KOPT-K1 (cell line): ENCODE measurements at regions not wholly inside any gene's neighbourhood (a gene's known extent, or its start where the extent isn't known, plus 50 kb on each side); places are given as distances from the start of the nearest gene placed in this dataset.

Experiments
- H3K27ac ChIP-seq: fragments of 200-600 bp; sonication (generic); 2 replicates; pipeline ENCODE4 v1.5.1; 2016; ENCODE audit warnings: antibody characterized with exemption, mild to moderate bottlenecking, low read depth, low read length; ENCODE audit not compliant: poor library complexity, severe bottlenecking
- H3K36me3 ChIP-seq: fragments of 200-600 bp; sonication (generic); 2 replicates; pipeline ENCODE4 v1.5.1; 2017; ENCODE audit warnings: antibody characterized with exemption, mild to moderate bottlenecking, low read length, moderate library complexity; ENCODE audit not compliant: insufficient read depth
- H3K9me3 ChIP-seq: fragments of 200-600 bp; sonication (generic); 2 replicates; pipeline ENCODE4 v1.5.1; 2017; ENCODE audit warnings: antibody characterized with exemption, low read length, mild to moderate bottlenecking; ENCODE audit not compliant: insufficient read depth, poor library complexity, severe bottlenecking

DNA sequence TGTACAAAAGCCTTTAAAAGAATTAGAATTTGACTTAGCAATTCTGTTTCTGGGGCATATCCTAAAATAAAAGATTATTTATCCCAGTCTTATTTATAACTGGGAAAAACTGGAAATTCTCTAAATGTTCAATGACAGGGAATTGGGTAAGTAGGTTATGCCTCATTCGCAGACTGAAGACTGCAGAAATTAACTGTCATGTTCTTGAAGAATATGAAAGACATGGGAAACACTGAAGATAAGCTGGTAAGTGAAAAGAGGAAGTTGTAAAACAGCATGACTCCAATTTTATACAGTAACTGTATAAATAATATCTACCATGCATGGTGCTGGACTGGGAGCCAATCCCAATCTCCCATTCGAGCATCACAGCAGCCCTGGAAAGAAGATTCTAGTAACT, 50.6 kb upstream of the SLC2A1 start:
- H3K9me3 ChIP-seq = no peaks in the 10 kb centered on the region
- H3K27ac ChIP-seq = no peak overlapping the region
- no peaks in the 10 kb centered on the region for H3K36me3 ChIP-seq

DNA sequence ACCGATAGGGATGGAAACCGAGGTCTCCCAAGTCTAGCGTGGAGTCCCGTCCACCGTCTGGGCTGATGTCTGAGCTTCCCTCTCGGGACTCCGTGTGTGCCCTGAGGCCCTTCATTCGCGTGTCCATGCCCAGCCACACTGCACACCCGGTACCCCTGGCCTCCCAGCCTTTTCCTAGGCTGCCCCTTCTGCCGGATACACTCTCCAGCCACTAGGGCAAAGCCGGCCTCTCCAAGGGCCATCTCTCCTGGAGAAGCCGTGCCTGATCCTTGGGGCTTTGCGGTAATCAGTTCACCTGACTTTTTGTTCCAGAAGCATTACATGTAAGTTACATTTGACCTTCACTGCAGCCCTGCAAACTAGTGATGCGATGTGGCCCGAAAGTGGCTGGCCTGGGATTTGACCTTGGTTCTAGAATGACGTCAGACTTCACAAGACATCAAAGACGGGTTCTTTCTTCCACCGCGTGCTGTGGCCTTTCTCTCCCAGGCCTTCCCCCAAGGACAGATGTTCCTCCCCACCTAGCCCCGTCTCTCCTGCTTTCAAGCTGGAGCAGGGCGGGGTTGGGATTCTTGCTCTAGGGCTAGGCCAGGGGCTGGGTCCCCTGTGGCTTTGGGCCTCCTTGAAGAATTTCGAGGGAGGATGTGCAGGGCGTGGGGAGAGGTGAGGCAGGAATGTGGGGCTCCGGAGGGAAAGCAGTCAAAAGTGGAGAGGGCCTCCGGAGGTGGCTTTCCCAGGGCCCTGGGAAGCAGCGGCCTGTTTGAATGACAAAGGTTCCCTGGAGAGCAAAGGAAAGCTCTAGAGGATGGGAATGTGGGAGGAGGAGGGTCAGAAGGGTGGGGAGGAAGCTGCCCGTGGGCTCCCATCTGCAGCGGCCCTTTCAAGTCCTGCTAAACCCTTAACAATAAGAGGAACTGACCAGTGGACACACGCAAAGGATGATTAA, 49.7 kb upstream of the SLC2A1 start:
- H3K27ac ChIP-seq = no peak overlapping the region
- H3K36me3 ChIP-seq = no peaks in the 10 kb centered on the region
- no peaks in the 10 kb centered on the region for H3K9me3 ChIP-seq
